Prostate gland (tissue), 2 donors: ENCODE measurements at regions not wholly inside any gene's neighbourhood (a gene's known extent, or its start where the extent isn't known, plus 50 kb on each side); places are given as distances from the start of the nearest gene placed in this dataset.
"Not testable (repeated sequence)": the region's sequence is repeated elsewhere in the genome, so short reads cannot be mapped to it uniquely, and the experiment has no call there.

Source experiments
- DNase-seq: peaks from one replicate; pipeline ENCODE4 v3.0.0-alpha.2; 2019; ENCODE audit warnings: low spot score
- H3K27ac ChIP-seq, 2 donors: fragments of 200-600 bp; sonication (generic); 2 replicates each; pipeline ENCODE4 v1.5.1; 2017 to 2019
- H3K27me3 ChIP-seq: fragments of 200-600 bp; sonication (generic); replicated peaks from 2 replicates; pipeline ENCODE4 v1.5.1; 2019; ENCODE audit not compliant: insufficient read depth
- H3K36me3 ChIP-seq, 2 donors: fragments of 200-600 bp; sonication (generic); 1 replicate in 1 of 2; 2 replicates in 1 of 2; pipeline versions ENCODE4 v1.5.1 to v1.8.1; 2017 to 2019
- H3K4me1 ChIP-seq: fragments of 200-600 bp; sonication (generic); replicated peaks from 2 replicates; pipeline ENCODE4 v1.5.1; 2019
- H3K4me3 ChIP-seq, 2 donors: fragments of 200-600 bp; sonication (generic); 2 replicates each; pipeline ENCODE4 v1.5.1; 2017 to 2019
- H3K9me3 ChIP-seq: fragments of 200-600 bp; sonication (generic); 2 replicates; pipeline ENCODE4 v1.5.1; 2017
- POLR2A ChIP-seq: fragments of 450-650 bp; IDR thresholded peaks from one replicate; pipeline ENCODE4 v1.6.1; 2016; ENCODE audit warnings: antibody characterized with exemption, mild to moderate bottlenecking
- POLR2AphosphoS5 ChIP-seq: sonication (generic); formaldehyde crosslinking; IDR thresholded peaks from one replicate; pipeline ENCODE4 v1.6.1; 2017; ENCODE audit warnings: antibody characterized with exemption
- WGBS: methylation state at CpG from one replicate; pipeline ENCODE4 v1.1.5; 2018; 5-methylcytosine and 5-hydroxymethylcytosine counted together
- intact Hi-C: fragments of 100-400 bp; cut with DNase I; formaldehyde crosslinking; loops from one replicate; pipeline ENCODE4 v1.14.2; 2022
- TF ChIP-seq, protein P1 (sequence below), 4 experiments: fragments of 200-600 bp in 2 of 4; fragments of 450-650 bp in 2 of 4; sonication (generic) in 2 of 4; IDR thresholded peaks; 1 replicate in 3 of 4; 2 replicates in 1 of 4; pipeline ENCODE4 v1.5.1; 2016 to 2019; ENCODE audit warnings: antibody characterized with exemption in 4 of 4, mild to moderate bottlenecking in 2 of 4, moderate library complexity in 2 of 4

DNA sequence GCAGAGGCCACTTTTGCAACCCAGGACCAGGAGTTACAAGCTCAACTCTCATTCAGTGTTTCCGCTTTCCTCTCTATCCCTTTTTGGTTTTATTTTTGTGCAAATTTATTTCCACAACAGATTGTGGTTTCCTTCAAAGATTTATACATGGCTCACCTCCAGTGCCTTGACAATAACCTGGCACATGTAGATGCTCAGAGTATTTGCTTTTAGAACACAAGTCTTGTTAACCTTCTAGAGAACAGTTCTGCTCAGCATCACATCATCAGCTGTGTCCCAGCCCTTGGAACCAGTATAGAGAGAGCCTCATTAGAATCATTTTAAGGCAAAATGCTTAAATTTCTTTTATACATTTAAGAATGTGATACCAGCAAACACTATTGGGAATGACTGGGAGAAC, 133.7 kb downstream of the TENT5C start:
- intact Hi-C loops = no loop called here
- Histone ChIP-seq H3K4me1 (no peaks in the 10 kb centered on the region), H3K9me3 (no peaks in the 10 kb centered on the region), H3K36me3 (no peaks in the 10 kb centered on the region), H3K27me3 (no peaks in the 10 kb centered on the region), H3K27ac (no peak overlapping the region), H3K4me3 (no peak overlapping the region)
- TF ChIP-seq, protein P1, sequence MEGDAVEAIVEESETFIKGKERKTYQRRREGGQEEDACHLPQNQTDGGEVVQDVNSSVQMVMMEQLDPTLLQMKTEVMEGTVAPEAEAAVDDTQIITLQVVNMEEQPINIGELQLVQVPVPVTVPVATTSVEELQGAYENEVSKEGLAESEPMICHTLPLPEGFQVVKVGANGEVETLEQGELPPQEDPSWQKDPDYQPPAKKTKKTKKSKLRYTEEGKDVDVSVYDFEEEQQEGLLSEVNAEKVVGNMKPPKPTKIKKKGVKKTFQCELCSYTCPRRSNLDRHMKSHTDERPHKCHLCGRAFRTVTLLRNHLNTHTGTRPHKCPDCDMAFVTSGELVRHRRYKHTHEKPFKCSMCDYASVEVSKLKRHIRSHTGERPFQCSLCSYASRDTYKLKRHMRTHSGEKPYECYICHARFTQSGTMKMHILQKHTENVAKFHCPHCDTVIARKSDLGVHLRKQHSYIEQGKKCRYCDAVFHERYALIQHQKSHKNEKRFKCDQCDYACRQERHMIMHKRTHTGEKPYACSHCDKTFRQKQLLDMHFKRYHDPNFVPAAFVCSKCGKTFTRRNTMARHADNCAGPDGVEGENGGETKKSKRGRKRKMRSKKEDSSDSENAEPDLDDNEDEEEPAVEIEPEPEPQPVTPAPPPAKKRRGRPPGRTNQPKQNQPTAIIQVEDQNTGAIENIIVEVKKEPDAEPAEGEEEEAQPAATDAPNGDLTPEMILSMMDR (IDR thresholded peaks at IDR 0.05) = no peak
- TF ChIP-seq POLR2AphosphoS5 (no peak), POLR2A (no peak)
- no peak for DNase-seq
- 83% methylated on average over 1 of the region's 1 CpG for WGBS

DNA sequence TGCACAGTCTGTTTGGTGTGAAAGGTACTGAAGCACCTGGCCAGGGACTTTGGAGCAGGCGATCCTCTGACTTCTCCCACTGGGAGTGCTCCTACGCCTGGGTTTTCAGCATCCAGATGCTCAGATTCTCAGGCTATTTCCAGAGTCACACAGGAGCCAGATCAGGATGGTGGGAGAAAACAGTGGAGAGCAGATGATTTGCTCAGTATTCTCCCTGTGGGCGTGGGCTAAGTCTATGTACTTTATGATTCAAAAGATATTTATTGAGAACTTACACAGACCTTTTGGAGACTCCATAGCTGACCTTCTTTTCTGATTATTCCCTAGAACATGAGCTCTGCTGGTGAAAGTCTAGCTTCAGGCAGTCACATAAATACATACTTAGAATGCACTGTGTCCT, 134.6 kb downstream of the TENT5C start:
- Histone ChIP-seq H3K4me1 (no peaks in the 10 kb centered on the region), H3K4me3 (no peak overlapping the region), H3K9me3 (no peaks in the 10 kb centered on the region), H3K36me3 (no peaks in the 10 kb centered on the region), H3K27ac (no peak overlapping the region), H3K27me3 (no peaks in the 10 kb centered on the region)
- no peak for TF ChIP-seq POLR2AphosphoS5
- TF ChIP-seq, protein P1 (IDR thresholded peaks at IDR 0.05) = no peak
- TF ChIP-seq POLR2A = no peak
- DNase-seq = no peak
- intact Hi-C loops = no loop called here
- 50% methylated on average over 3 of the region's 3 CpGs for WGBS

DNA sequence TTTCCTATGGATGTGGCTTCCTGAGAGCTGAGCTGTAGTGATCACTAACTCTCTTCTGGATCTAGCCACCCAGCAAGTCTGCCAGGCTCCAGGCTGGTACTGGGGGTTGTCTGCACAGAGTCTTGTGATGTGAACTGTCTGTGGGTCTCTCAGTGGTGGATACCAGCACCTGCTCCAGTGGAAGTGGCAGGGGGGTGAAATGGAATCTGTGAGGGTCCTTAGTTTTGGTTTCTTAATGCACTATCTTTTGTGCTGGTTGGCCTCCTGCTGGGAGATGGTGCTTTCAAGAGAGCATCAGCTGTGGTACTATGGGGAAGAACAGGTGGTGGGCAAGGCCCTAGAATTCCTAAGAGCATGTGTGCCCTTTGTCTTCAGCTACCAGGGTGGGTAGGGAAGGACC, 140.7 kb downstream of the TENT5C start:
- H3K36me3 ChIP-seq, H3K27ac ChIP-seq, H3K9me3 ChIP-seq, H3K4me1 ChIP-seq, H3K4me3 ChIP-seq, H3K27me3 ChIP-seq, DNase-seq, intact Hi-C loops: not testable (repeated sequence)

DNA sequence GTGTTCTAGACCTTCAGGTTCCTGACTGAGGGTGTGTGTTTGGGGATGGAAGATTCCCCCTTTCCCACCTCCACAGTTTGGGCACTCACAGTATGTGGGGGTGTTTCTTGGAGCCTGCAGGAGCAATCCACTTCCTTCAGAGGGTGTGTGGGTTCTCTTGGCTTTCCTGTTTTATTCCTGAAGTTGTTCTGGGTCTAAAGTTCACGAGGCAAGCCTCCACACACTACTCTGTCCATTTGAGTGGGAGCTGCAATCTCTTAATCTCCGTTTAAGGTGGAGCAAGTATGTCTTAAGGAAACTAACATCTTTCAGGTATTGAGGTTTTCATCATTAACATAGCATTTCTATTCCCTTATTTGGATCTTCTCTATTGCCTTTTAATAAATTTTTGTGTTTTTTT, 141.8 kb downstream of the TENT5C start:
- Histone ChIP-seq H3K9me3 (no peaks in the 10 kb centered on the region), H3K27me3 (no peaks in the 10 kb centered on the region), H3K27ac (no peak overlapping the region), H3K4me3 (no peak overlapping the region), H3K36me3 (no peaks in the 10 kb centered on the region), H3K4me1 (no peaks in the 10 kb centered on the region)
- intact Hi-C loops = no loop called here
- 87% methylated on average over 2 of the region's 2 CpGs for WGBS
- TF ChIP-seq, protein P1 (IDR thresholded peaks at IDR 0.05) = no peak
- no peak for TF ChIP-seq POLR2AphosphoS5
- TF ChIP-seq POLR2A = no peak
- DNase-seq = no peak

DNA sequence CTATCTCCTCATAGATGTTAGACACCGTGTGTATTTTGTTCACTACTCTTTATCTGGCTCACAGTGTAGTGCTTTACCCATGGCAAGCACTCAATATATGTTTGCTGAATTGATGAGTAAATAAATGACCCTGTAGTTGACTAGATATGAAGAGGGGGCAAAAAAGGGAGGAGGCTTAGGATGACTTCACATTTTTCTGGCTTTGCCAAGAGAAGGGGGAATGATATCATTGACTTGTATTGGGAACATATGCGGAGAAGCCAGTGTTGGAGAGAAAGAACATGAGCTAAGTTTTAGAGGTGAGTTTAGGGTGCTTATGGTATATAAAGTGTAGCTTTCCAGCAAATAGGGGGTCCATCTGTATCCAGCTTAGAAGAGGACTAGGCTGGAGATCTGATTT, 145.5 kb downstream of the TENT5C start:
- DNase-seq = no peak
- TF ChIP-seq POLR2AphosphoS5 = no peak
- no peak for TF ChIP-seq POLR2A
- TF ChIP-seq, protein P1 (IDR thresholded peaks at IDR 0.05) = no peak
- 95% methylated on average over 2 of the region's 2 CpGs for WGBS
- no peak overlapping the region for H3K4me3 ChIP-seq
- intact Hi-C loops = loop anchor here (5.0 kb wide), 4 partner anchors 144 to 684 kb away; partner anchors contain the start of gene TENT5C
- H3K27me3 ChIP-seq = no peaks in the 10 kb centered on the region
- H3K4me1 ChIP-seq = peaks cover 5% of the 10 kb centered on the region
- H3K9me3 ChIP-seq = no peaks in the 10 kb centered on the region
- H3K36me3 ChIP-seq = no peaks in the 10 kb centered on the region
- no peak overlapping the region for H3K27ac ChIP-seq
